ENCODE measurements at regions not wholly inside any gene's neighbourhood (a gene's known extent, or its start where the extent isn't known, plus 50 kb on each side); places are given as distances from the start of the nearest gene placed in this dataset.

DNA sequence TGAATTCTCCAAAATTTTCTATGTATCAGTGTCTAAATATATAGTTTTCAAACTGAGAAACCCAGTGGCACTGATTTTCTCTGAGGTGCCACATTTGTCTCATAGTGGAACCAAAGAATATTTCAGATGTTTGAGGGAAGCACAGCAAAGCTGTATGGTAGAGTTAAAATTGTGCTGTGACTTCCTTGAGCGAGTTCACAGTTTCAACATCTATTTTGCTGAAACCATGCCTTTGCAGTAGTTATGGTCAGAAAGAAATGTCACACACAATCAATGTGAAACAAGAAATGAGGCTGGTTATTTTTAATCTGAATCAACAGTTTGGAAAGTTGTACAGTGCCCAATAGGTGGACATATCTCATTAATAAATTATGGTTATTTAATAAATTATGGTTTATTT lies 394.0 kb upstream of the SPTLC3 start:
- Histone ChIP-seq H3K4me1 (no peaks in the 10 kb centered on the region), H3K27me3 (no peaks in the 10 kb centered on the region), H3K9me3 (peaks cover 0 to 14% (median 0%) of the 10 kb centered on the region in 4 donors), H3K27ac (no peak overlapping the region), H3K36me3 (no peaks in the 10 kb centered on the region), H3K4me3 (no peak overlapping the region)
- 95 to 96% methylated on average over 1 of the region's 1 CpG for WGBS, 2 donors
- TF ChIP-seq POLR2A (IDR thresholded peaks at IDR 0.05) (no peak), EP300 (IDR thresholded peaks at IDR 0.05) (no peak), CTCF (IDR thresholded peaks at IDR 0.05) (no peak)
- DNase-seq (ENCODE audit: low spot score in 2 of 2), result no peak

- 74 to 90% methylated on average over 4 to 5 of the region's 5 CpGs for WGBS, 2 donors
- Histone ChIP-seq H3K27ac (no peak overlapping the region), H3K36me3 (no peaks in the 10 kb centered on the region), H3K27me3 (no peaks in the 10 kb centered on the region), H3K4me1 (no peaks in the 10 kb centered on the region), H3K4me3 (no peak overlapping the region), H3K9me3 (peaks cover 0 to 14% (median 0%) of the 10 kb centered on the region in 4 donors)
- no peak for DNase-seq (ENCODE audit: low spot score in 2 of 2)
- TF ChIP-seq POLR2A (IDR thresholded peaks at IDR 0.05) (no peak), CTCF (IDR thresholded peaks at IDR 0.05) (no peak), EP300 (IDR thresholded peaks at IDR 0.05) (no peak)
These were observed 391.7 kb upstream of the SPTLC3 start for GRCh38 chr20:12617076-12617475.

GRCh38 chr20:12623870-12624269 lies 384.9 kb upstream of the SPTLC3 start:
- no peak overlapping the region for H3K27ac ChIP-seq
- no peaks in the 10 kb centered on the region for H3K27me3 ChIP-seq
- WGBS, 2 donors, result 94 to 97% methylated on average over 1 of the region's 1 CpG
- H3K36me3 ChIP-seq, result no peaks in the 10 kb centered on the region
- no peak for DNase-seq (ENCODE audit: low spot score in 2 of 2)
- TF ChIP-seq POLR2A (IDR thresholded peaks at IDR 0.05) (no peak), EP300 (IDR thresholded peaks at IDR 0.05) (no peak), CTCF (IDR thresholded peaks at IDR 0.05) (no peak)
- no peaks in the 10 kb centered on the region for H3K4me1 ChIP-seq
- no peak overlapping the region for H3K4me3 ChIP-seq
- no peaks in the 10 kb centered on the region for H3K9me3 ChIP-seq

DNA sequence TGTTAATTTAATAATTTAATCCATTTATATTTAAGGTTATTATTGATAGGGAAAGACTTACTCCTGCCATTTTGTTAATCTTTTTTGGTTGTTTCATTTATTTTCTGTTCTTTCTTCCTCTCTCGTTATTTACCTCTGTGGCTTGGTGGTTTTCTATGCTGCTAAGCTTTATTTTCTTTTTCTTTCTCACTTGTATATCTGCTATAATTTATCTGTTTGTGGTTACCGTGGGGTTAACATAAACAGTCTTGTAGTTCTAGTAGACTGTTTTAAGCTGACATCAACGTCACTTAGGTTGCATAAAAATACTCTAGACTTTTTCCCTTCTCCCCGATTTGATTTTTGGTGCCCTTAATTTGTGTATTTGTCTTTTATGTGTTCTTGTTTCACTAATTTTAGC lies 381.3 kb upstream of the SPTLC3 start:
- Histone ChIP-seq H3K27ac (no peak overlapping the region), H3K27me3 (no peaks in the 10 kb centered on the region), H3K4me1 (no peaks in the 10 kb centered on the region), H3K4me3 (no peak overlapping the region), H3K9me3 (no peaks in the 10 kb centered on the region), H3K36me3 (no peaks in the 10 kb centered on the region)
- DNase-seq (ENCODE audit: low spot score in 2 of 2), result no peak
- TF ChIP-seq EP300 (IDR thresholded peaks at IDR 0.05), result no peak
- TF ChIP-seq POLR2A (IDR thresholded peaks at IDR 0.05), result no peak
- no peak for TF ChIP-seq CTCF (IDR thresholded peaks at IDR 0.05)
- 53 to 57% methylated on average over 4 of the region's 4 CpGs for WGBS, 2 donors

- no peak overlapping the region for H3K27ac ChIP-seq
- no peaks in the 10 kb centered on the region for H3K9me3 ChIP-seq
- H3K27me3 ChIP-seq, result no peaks in the 10 kb centered on the region
- TF ChIP-seq CTCF (IDR thresholded peaks at IDR 0.05) (no peak), EP300 (IDR thresholded peaks at IDR 0.05) (no peak), POLR2A (IDR thresholded peaks at IDR 0.05) (no peak)
- no peaks in the 10 kb centered on the region for H3K4me1 ChIP-seq
- H3K36me3 ChIP-seq, result no peaks in the 10 kb centered on the region
- H3K4me3 ChIP-seq, result no peak overlapping the region
- no peak for DNase-seq (ENCODE audit: low spot score in 2 of 2)
- WGBS, 2 donors, result 68 to 83% methylated on average over 7 of the region's 7 CpGs
These were observed 370.0 kb upstream of the SPTLC3 start for GRCh38 chr20:12638633-12639312.

Measured in tibial nerve (tissue), 4 donors.